ENCODE measurements at regions not wholly inside any gene's neighbourhood (a gene's known extent, or its start where the extent isn't known, plus 50 kb on each side); places are given as distances from the start of the nearest gene placed in this dataset.

- Histone ChIP-seq H3K27ac (ENCODE audit: low read depth, low read length) (no peak overlapping the region), H3K36me3 (ENCODE audit: insufficient read depth, low read length) (no peaks in the 10 kb centered on the region), H3K27me3 (ENCODE audit: insufficient read depth, low read length) (no peaks in the 10 kb centered on the region), H2AFZ (ENCODE audit: low read length, unreplicated experiment) (no peak overlapping the region), H3K79me2 (ENCODE audit: control insufficient read depth, insufficient read depth, low read length, unreplicated experiment) (no peaks in the 10 kb centered on the region), H3K4me1 (ENCODE audit: control insufficient read depth, insufficient read depth, low read length, unreplicated experiment) (no peaks in the 10 kb centered on the region), H3K4me3 (ENCODE audit: low read depth, low read length) (no peak overlapping the region)
Measured at GRCh38 chr3:163946785-163947184, 1131.5 kb downstream of the SI start.

DNA sequence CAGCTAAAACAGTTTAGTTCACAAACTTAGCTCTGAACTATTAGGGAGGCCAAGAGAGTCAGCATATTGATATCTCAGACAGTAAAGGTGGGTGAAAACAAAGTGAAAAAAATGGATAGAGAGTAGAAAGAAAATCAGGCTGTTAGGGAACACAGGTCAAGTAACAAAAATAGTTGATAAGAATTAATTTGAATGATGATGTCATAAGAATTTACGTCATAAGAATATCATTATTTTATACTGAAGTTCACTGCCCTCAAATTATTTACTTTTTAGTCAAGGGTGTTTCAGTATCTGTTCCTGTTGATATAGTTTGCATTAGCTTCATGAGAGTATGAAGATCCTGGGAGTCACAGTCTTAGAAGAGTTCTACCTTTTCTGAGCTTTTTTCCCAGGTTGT, 1134.6 kb downstream of the SI start:
- H3K27me3 ChIP-seq (ENCODE audit: insufficient read depth, low read length) = no peaks in the 10 kb centered on the region
- H3K4me3 ChIP-seq (ENCODE audit: low read depth, low read length) = no peak overlapping the region
- H3K27ac ChIP-seq (ENCODE audit: low read depth, low read length) = no peak overlapping the region
- no peaks in the 10 kb centered on the region for H3K79me2 ChIP-seq (ENCODE audit: control insufficient read depth, insufficient read depth, low read length, unreplicated experiment)
- H3K36me3 ChIP-seq (ENCODE audit: insufficient read depth, low read length) = no peaks in the 10 kb centered on the region
- H3K4me1 ChIP-seq (ENCODE audit: control insufficient read depth, insufficient read depth, low read length, unreplicated experiment) = no peaks in the 10 kb centered on the region
- no peak overlapping the region for H2AFZ ChIP-seq (ENCODE audit: low read length, unreplicated experiment)

DNA sequence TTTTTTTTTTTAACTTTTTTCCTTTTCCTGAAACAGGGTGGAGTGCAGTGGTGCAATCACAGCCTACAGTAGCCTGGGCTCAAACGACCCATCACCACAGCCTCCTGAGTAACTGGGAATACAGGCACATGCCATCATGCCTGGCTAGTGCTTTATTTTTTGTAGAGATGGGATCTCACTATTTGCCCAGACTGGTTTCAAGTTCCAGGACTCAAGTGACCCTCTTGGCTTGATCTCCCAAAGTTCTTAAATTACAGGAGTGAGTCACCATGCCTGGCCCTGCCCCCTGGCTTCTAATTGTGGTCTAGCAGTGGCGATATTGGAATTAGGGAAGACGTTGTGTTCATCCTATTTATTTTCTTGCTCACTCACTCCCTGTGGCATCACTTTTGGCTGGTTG, 1138.4 kb downstream of the SI start:
- no peaks in the 10 kb centered on the region for H3K27me3 ChIP-seq (ENCODE audit: insufficient read depth, low read length)
- H3K79me2 ChIP-seq (ENCODE audit: control insufficient read depth, insufficient read depth, low read length, unreplicated experiment) = no peaks in the 10 kb centered on the region
- H2AFZ ChIP-seq (ENCODE audit: low read length, unreplicated experiment) = peak overlapping the region; percentile 50
- H3K4me1 ChIP-seq (ENCODE audit: control insufficient read depth, insufficient read depth, low read length, unreplicated experiment) = no peaks in the 10 kb centered on the region
- no peaks in the 10 kb centered on the region for H3K36me3 ChIP-seq (ENCODE audit: insufficient read depth, low read length)
- H3K27ac ChIP-seq (ENCODE audit: low read depth, low read length) = no peak overlapping the region
- no peak overlapping the region for H3K4me3 ChIP-seq (ENCODE audit: low read depth, low read length)

DNA sequence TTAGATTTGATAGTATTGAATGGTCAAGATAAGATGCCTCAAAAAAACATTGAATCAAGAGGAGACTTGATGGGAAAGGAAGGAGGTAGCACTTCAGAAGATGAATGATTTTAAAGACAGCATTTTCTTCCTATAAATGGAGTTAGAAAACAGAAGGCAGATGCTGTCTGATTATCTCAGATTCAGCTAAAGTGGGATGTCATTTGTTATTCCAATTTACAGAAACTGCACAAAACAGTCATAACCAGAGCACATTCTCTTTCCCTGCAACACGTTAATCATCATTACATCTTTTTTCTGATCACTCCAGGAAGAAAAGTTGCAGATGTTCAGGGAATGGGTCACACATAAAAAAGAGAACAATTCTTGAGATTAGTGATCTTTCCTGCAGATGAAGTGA, 1141.8 kb downstream of the SI start:
- no peak overlapping the region for H3K27ac ChIP-seq (ENCODE audit: low read depth, low read length)
- no peaks in the 10 kb centered on the region for H3K79me2 ChIP-seq (ENCODE audit: control insufficient read depth, insufficient read depth, low read length, unreplicated experiment)
- H3K27me3 ChIP-seq (ENCODE audit: insufficient read depth, low read length) = no peaks in the 10 kb centered on the region
- H2AFZ ChIP-seq (ENCODE audit: low read length, unreplicated experiment) = no peak overlapping the region
- no peaks in the 10 kb centered on the region for H3K4me1 ChIP-seq (ENCODE audit: control insufficient read depth, insufficient read depth, low read length, unreplicated experiment)
- H3K36me3 ChIP-seq (ENCODE audit: insufficient read depth, low read length) = no peaks in the 10 kb centered on the region
- H3K4me3 ChIP-seq (ENCODE audit: low read depth, low read length) = no peak overlapping the region

GRCh38 chr3:163935411-163935810, 1142.9 kb downstream of the SI start:
- H3K4me1 ChIP-seq (ENCODE audit: control insufficient read depth, insufficient read depth, low read length, unreplicated experiment) = no peaks in the 10 kb centered on the region
- no peaks in the 10 kb centered on the region for H3K36me3 ChIP-seq (ENCODE audit: insufficient read depth, low read length)
- no peak overlapping the region for H3K4me3 ChIP-seq (ENCODE audit: low read depth, low read length)
- H3K79me2 ChIP-seq (ENCODE audit: control insufficient read depth, insufficient read depth, low read length, unreplicated experiment) = no peaks in the 10 kb centered on the region
- H2AFZ ChIP-seq (ENCODE audit: low read length, unreplicated experiment) = no peak overlapping the region
- H3K27ac ChIP-seq (ENCODE audit: low read depth, low read length) = no peak overlapping the region
- no peaks in the 10 kb centered on the region for H3K27me3 ChIP-seq (ENCODE audit: insufficient read depth, low read length)

DNA sequence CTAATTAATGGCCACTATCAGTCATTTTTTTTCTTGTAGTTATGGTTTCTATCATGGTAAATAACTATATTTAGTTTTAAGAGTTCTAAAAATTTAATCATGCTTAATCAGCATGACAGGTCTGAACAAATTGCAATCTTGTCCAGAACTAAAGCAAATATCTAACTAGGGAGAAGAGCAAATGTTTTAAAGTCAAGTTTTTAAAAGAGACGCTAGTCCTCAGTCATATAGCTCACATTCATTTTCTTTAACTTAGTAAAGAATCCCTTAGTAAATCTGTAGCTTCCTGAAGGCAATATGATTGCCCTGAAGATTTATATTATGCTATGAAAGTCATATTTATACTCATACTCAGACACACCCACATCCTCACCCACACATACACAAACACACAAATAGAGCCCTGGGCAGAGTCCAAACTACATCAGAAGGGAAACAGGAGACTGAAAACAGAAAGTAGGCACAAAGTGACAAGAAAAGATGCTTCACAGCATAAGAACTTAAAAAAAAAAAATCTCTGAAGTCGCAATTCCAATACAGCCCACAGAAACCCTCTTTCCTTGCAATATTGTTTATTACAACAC, 1149.1 kb downstream of the SI start:
- no peaks in the 10 kb centered on the region for H3K79me2 ChIP-seq (ENCODE audit: control insufficient read depth, insufficient read depth, low read length, unreplicated experiment)
- no peak overlapping the region for H3K27ac ChIP-seq (ENCODE audit: low read depth, low read length)
- H3K4me1 ChIP-seq (ENCODE audit: control insufficient read depth, insufficient read depth, low read length, unreplicated experiment) = no peaks in the 10 kb centered on the region
- H3K4me3 ChIP-seq (ENCODE audit: low read depth, low read length) = no peak overlapping the region
- H2AFZ ChIP-seq (ENCODE audit: low read length, unreplicated experiment) = no peak overlapping the region
- H3K36me3 ChIP-seq (ENCODE audit: insufficient read depth, low read length) = no peaks in the 10 kb centered on the region
- H3K27me3 ChIP-seq (ENCODE audit: insufficient read depth, low read length) = no peaks in the 10 kb centered on the region

- Histone ChIP-seq H3K4me3 (ENCODE audit: low read depth, low read length) (no peak overlapping the region), H3K27ac (ENCODE audit: low read depth, low read length) (no peak overlapping the region), H3K79me2 (ENCODE audit: control insufficient read depth, insufficient read depth, low read length, unreplicated experiment) (no peaks in the 10 kb centered on the region), H2AFZ (ENCODE audit: low read length, unreplicated experiment) (no peak overlapping the region), H3K36me3 (ENCODE audit: insufficient read depth, low read length) (no peaks in the 10 kb centered on the region), H3K27me3 (ENCODE audit: insufficient read depth, low read length) (no peaks in the 10 kb centered on the region), H3K4me1 (ENCODE audit: control insufficient read depth, insufficient read depth, low read length, unreplicated experiment) (no peaks in the 10 kb centered on the region)
Measured at GRCh38 chr3:163927521-163927920, 1150.8 kb downstream of the SI start.

GRCh38 chr3:163924600-163924999, 1153.7 kb downstream of the SI start:
- Histone ChIP-seq H3K4me3 (ENCODE audit: low read depth, low read length) (peak overlapping the region; percentile 8; the same call in 1 of the 2 replicates), H3K79me2 (ENCODE audit: control insufficient read depth, insufficient read depth, low read length, unreplicated experiment) (no peaks in the 10 kb centered on the region), H3K27me3 (ENCODE audit: insufficient read depth, low read length) (no peaks in the 10 kb centered on the region), H3K36me3 (ENCODE audit: insufficient read depth, low read length) (no peaks in the 10 kb centered on the region), H3K27ac (ENCODE audit: low read depth, low read length) (no peak overlapping the region), H2AFZ (ENCODE audit: low read length, unreplicated experiment) (peak overlapping the region; percentile 23), H3K4me1 (ENCODE audit: control insufficient read depth, insufficient read depth, low read length, unreplicated experiment) (no peaks in the 10 kb centered on the region)

- H3K27me3 ChIP-seq (ENCODE audit: insufficient read depth, low read length) = no peaks in the 10 kb centered on the region
- no peaks in the 10 kb centered on the region for H3K36me3 ChIP-seq (ENCODE audit: insufficient read depth, low read length)
- H2AFZ ChIP-seq (ENCODE audit: low read length, unreplicated experiment) = no peak overlapping the region
- H3K4me1 ChIP-seq (ENCODE audit: control insufficient read depth, insufficient read depth, low read length, unreplicated experiment) = no peaks in the 10 kb centered on the region
- H3K27ac ChIP-seq (ENCODE audit: low read depth, low read length) = no peak overlapping the region
- H3K79me2 ChIP-seq (ENCODE audit: control insufficient read depth, insufficient read depth, low read length, unreplicated experiment) = no peaks in the 10 kb centered on the region
- H3K4me3 ChIP-seq (ENCODE audit: low read depth, low read length) = no peak overlapping the region
Measured at GRCh38 chr3:163919154-163919553, 1159.1 kb downstream of the SI start.

- Histone ChIP-seq H2AFZ (ENCODE audit: low read length, unreplicated experiment) (no peak overlapping the region), H3K27me3 (ENCODE audit: insufficient read depth, low read length) (no peaks in the 10 kb centered on the region), H3K79me2 (ENCODE audit: control insufficient read depth, insufficient read depth, low read length, unreplicated experiment) (no peaks in the 10 kb centered on the region), H3K4me3 (ENCODE audit: low read depth, low read length) (no peak overlapping the region), H3K27ac (ENCODE audit: low read depth, low read length) (no peak overlapping the region), H3K36me3 (ENCODE audit: insufficient read depth, low read length) (no peaks in the 10 kb centered on the region), H3K4me1 (ENCODE audit: control insufficient read depth, insufficient read depth, low read length, unreplicated experiment) (no peaks in the 10 kb centered on the region)
Measured at GRCh38 chr3:163916596-163917560, 1161.4 kb downstream of the SI start.

DNA sequence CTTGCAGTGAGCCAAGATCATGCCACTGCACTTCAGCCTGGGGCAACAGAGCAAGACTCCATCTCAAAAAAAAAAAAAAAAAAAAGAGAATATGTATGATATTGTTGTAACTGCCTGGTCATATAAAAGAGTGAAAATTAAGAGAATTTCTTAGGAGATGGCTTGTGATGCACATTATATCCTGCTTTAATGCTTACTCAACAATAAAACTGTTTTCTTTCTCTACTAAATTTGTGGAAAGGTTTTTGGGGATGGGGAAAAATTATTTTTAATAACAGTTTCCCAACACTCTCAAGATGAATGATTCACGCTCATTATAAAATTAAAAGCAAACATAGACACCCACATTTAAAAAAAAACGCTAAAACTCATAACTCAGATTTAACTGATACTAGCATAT, 1163.0 kb downstream of the SI start:
- H3K4me3 ChIP-seq (ENCODE audit: low read depth, low read length) = no peak overlapping the region
- no peaks in the 10 kb centered on the region for H3K4me1 ChIP-seq (ENCODE audit: control insufficient read depth, insufficient read depth, low read length, unreplicated experiment)
- H2AFZ ChIP-seq (ENCODE audit: low read length, unreplicated experiment) = no peak overlapping the region
- no peak overlapping the region for H3K27ac ChIP-seq (ENCODE audit: low read depth, low read length)
- H3K36me3 ChIP-seq (ENCODE audit: insufficient read depth, low read length) = no peaks in the 10 kb centered on the region
- H3K79me2 ChIP-seq (ENCODE audit: control insufficient read depth, insufficient read depth, low read length, unreplicated experiment) = no peaks in the 10 kb centered on the region
- H3K27me3 ChIP-seq (ENCODE audit: insufficient read depth, low read length) = no peaks in the 10 kb centered on the region
